PFSK-1 (cell line): ENCODE measurements at regions not wholly inside any gene's neighbourhood (a gene's known extent, or its start where the extent isn't known, plus 50 kb on each side); places are given as distances from the start of the nearest gene placed in this dataset.

Experiments
- POLR2AphosphoS5 ChIP-seq: IDR thresholded peaks from 2 replicates; pipeline ENCODE4 v1.6.1; 2012; ENCODE audit warnings: low read depth, mild to moderate bottlenecking, control low read depth, low read length, moderate library complexity
- TAF1 ChIP-seq: IDR thresholded peaks from 2 replicates; pipeline ENCODE4 v1.6.1; 2012; ENCODE audit warnings: low read length, control low read depth, borderline replicate concordance; ENCODE audit not compliant: insufficient read depth

DNA sequence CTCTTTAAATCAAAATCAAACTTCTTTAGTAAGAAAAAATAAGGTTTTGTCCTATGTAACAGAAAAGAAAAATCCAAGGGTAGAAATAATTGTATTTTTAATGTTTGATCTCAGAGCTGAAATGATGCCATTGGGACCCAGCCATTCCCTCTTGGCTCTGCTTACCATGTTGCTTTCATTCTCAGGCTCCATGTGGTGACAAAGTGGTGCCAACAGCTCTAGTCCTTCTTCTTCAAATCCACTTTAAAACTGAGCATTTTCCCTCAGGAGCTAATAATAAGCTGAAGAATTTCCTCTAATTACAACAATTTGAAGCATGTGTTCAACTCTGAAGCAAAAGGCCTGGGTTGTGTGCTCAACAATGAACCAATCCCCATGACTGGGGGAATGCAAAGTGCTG is 327.9 kb downstream of the EN1 start:
- TF ChIP-seq TAF1, result no peak
- no peak for TF ChIP-seq POLR2AphosphoS5
